Spleen (tissue), 11 donors: ENCODE measurements at regions not wholly inside any gene's neighbourhood (a gene's known extent, or its start where the extent isn't known, plus 50 kb on each side); places are given as distances from the start of the nearest gene placed in this dataset.

Experiments
- DNase-seq: peaks from one replicate; pipeline ENCODE4 v3.0.0-alpha.2; 2020
- H3K27ac ChIP-seq, 8 donors: fragments of 200-600 bp; sonication (generic) in 7 of 8; 1 replicate in 4 of 8; 2 replicates in 4 of 8; pipeline versions ENCODE4 v1.5.0 to v1.8.0; 2016 to 2021; ENCODE audit warnings: inconsistent platforms in 4 of 8, mild to moderate bottlenecking in 4 of 8, moderate library complexity in 1 of 8
- H3K27me3 ChIP-seq, 7 donors: fragments of 200-600 bp; sonication (generic) in 6 of 7; replicated peaks in 1 of 7; 1 replicate in 4 of 7; 2 replicates in 3 of 7; pipeline versions ENCODE4 v1.5.0 to v1.8.0; 2016 to 2021; ENCODE audit warnings: inconsistent platforms in 3 of 7, mild to moderate bottlenecking in 1 of 7
- H3K36me3 ChIP-seq, 6 donors: fragments of 200-600 bp; sonication (generic) in 5 of 6; 1 replicate in 4 of 6; 2 replicates in 2 of 6; pipeline versions ENCODE4 v1.5.0 to v1.8.0; 2016 to 2021; ENCODE audit warnings: inconsistent platforms in 2 of 6
- H3K4me1 ChIP-seq, 6 donors: fragments of 200-600 bp; sonication (generic) in 5 of 6; 1 replicate in 3 of 6; 2 replicates in 3 of 6; pipeline versions ENCODE4 v1.5.0 to v1.8.0; 2016 to 2021; ENCODE audit warnings: inconsistent platforms in 3 of 6
- H3K4me3 ChIP-seq, 8 donors: fragments of 200-600 bp; sonication (generic) in 7 of 8; 1 replicate in 4 of 8; 2 replicates in 4 of 8; pipeline versions ENCODE4 v1.5.0 to v1.8.0; 2016 to 2021; ENCODE audit warnings: inconsistent platforms in 4 of 8, mild to moderate bottlenecking in 4 of 8, moderate library complexity in 2 of 8
- H3K9me3 ChIP-seq, 8 donors: fragments of 200-600 bp; sonication (generic) in 7 of 8; 1 replicate in 4 of 8; 2 replicates in 4 of 8; pipeline versions ENCODE4 v1.5.0 to v1.8.0; 2016 to 2021; ENCODE audit warnings: inconsistent platforms in 4 of 8
- CTCF ChIP-seq, 11 experiments: fragments of 200-600 bp in 7 of 11; fragments of 450-650 bp in 4 of 11; sonication (generic) in 4 of 11; IDR thresholded peaks in 8 of 11; conservative IDR thresholded peaks in 3 of 11; 1 replicate in 7 of 11; 2 replicates in 4 of 11; pipeline versions ENCODE4 v1.4.0 to v1.8.0; 2016 to 2021; ENCODE audit warnings: antibody characterized with exemption in 11 of 11, inconsistent platforms in 4 of 11, mild to moderate bottlenecking in 1 of 11
- POLR2A ChIP-seq, 3 donors: fragments of 450-650 bp; IDR thresholded peaks; one replicate each; pipeline ENCODE4 v1.5.1; 2017; ENCODE audit warnings: antibody characterized with exemption in 3 of 3, mild to moderate bottlenecking in 1 of 3
- POLR2AphosphoS5 ChIP-seq, 3 donors: sonication (generic); formaldehyde crosslinking; IDR thresholded peaks; one replicate each; pipeline ENCODE4 v1.5.1; 2017; ENCODE audit warnings: antibody characterized with exemption in 3 of 3
- WGBS, 5 donors: extraction: QIAGEN DNeasy Blood & Tissue Kit in 3 of 5; methylation state at CpG; one replicate each; pipeline versions ENCODE4 v1.1.5 to v1.1.7; 2013 to 2018; 5-methylcytosine and 5-hydroxymethylcytosine counted together
- intact Hi-C: fragments of 100-400 bp; cut with DNase I; formaldehyde crosslinking; loops from one replicate; pipeline ENCODE4 v1.15.0; 2023; ENCODE audit warnings: low total_unique reads
- donor health status: healthy with polysubstance abuse.
- donor health status: DM: no; HTN: no; CAD: no; lungs with moderate emphysema.
- donor health status: DM: no; HTN: no; CAD: no.
- donor health status: Bipolar disorder and iron deficiency.
- donor health status: healthy.
- donor health status: DM: no; HTN: no; CAD: no.
- donor health status: DM: yes; HTN: yes; CAD: no.

GRCh38 chr17:71825687-71826086, 295.1 kb upstream of the SOX9 start:
- DNase-seq, result no peak
- no peaks in the 10 kb centered on the region for H3K36me3 ChIP-seq
- H3K9me3 ChIP-seq, result no peaks in the 10 kb centered on the region
- H3K4me1 ChIP-seq, result no peaks in the 10 kb centered on the region
- no peak overlapping the region for H3K27ac ChIP-seq
- WGBS, 5 donors, result 63 to 79% (median 68%) methylated on average over 4 of the region's 4 CpGs
- H3K4me3 ChIP-seq, result no peak overlapping the region
- intact Hi-C loops, result no loop called here
- H3K27me3 ChIP-seq, result peaks cover 0 to 15% (median 0%) of the 10 kb centered on the region in 7 donors
- no peak for TF ChIP-seq POLR2AphosphoS5 (IDR thresholded peaks at IDR 0.05)
- no peak for TF ChIP-seq POLR2A (IDR thresholded peaks at IDR 0.05)
- TF ChIP-seq CTCF (IDR thresholded peaks at IDR 0.05 in 8 of 11, conservative IDR thresholded peaks at IDR 0.05 in 3 of 11), result no peak

GRCh38 chr17:71828182-71828596, 292.6 kb upstream of the SOX9 start:
- intact Hi-C loops, result no loop called here
- WGBS, 5 donors, result 6 to 14% (median 10%) methylated on average over 5 of the region's 5 CpGs
- no peak overlapping the region for H3K4me3 ChIP-seq
- H3K9me3 ChIP-seq, result no peaks in the 10 kb centered on the region
- H3K27me3 ChIP-seq, result peaks cover 0 to 34% (median 0%) of the 10 kb centered on the region in 7 donors
- TF ChIP-seq POLR2AphosphoS5 (IDR thresholded peaks at IDR 0.05) (no peak), CTCF (IDR thresholded peaks at IDR 0.05 in 8 of 11, conservative IDR thresholded peaks at IDR 0.05 in 3 of 11) (no peak), POLR2A (IDR thresholded peaks at IDR 0.05) (no peak)
- no peak for DNase-seq
- H3K4me1 ChIP-seq, result no peaks in the 10 kb centered on the region
- H3K27ac ChIP-seq, result no peak overlapping the region
- no peaks in the 10 kb centered on the region for H3K36me3 ChIP-seq

- WGBS, 5 donors, result 40 to 51% (median 49%) methylated on average over 7 of the region's 7 CpGs
- no peak overlapping the region for H3K4me3 ChIP-seq
- no peak for DNase-seq
- no peaks in the 10 kb centered on the region for H3K4me1 ChIP-seq
- TF ChIP-seq POLR2AphosphoS5 (IDR thresholded peaks at IDR 0.05) (no peak), POLR2A (IDR thresholded peaks at IDR 0.05) (no peak), CTCF (IDR thresholded peaks at IDR 0.05 in 8 of 11, conservative IDR thresholded peaks at IDR 0.05 in 3 of 11) (no peak)
- intact Hi-C loops, result no loop called here
- H3K9me3 ChIP-seq, result no peaks in the 10 kb centered on the region
- H3K27ac ChIP-seq, result no peak overlapping the region
- H3K36me3 ChIP-seq, result no peaks in the 10 kb centered on the region
- H3K27me3 ChIP-seq, result peaks cover 0 to 34% (median 0%) of the 10 kb centered on the region in 7 donors
Observed at GRCh38 chr17:71830866-71831265, 290.0 kb upstream of the SOX9 start.

GRCh38 chr17:71842986-71843385, 277.8 kb upstream of the SOX9 start:
- no peaks in the 10 kb centered on the region for H3K36me3 ChIP-seq

More at GRCh38 chr17:71842986-71843385, 277.8 kb upstream of the SOX9 start:
- H3K4me1 ChIP-seq, result no peaks in the 10 kb centered on the region
- no peak overlapping the region for H3K27ac ChIP-seq
- intact Hi-C loops, result no loop called here
- 78 to 96% (median 95%) methylated on average over 3 of the region's 3 CpGs for WGBS, 5 donors
- peaks cover 0 to 35% (median 13%) of the 10 kb centered on the region in 8 donors for H3K9me3 ChIP-seq
- no peak overlapping the region for H3K4me3 ChIP-seq
- no peak for DNase-seq
- H3K27me3 ChIP-seq, result no peaks in the 10 kb centered on the region
- TF ChIP-seq POLR2AphosphoS5 (IDR thresholded peaks at IDR 0.05) (no peak), CTCF (IDR thresholded peaks at IDR 0.05 in 8 of 11, conservative IDR thresholded peaks at IDR 0.05 in 3 of 11) (no peak), POLR2A (IDR thresholded peaks at IDR 0.05) (no peak)
